Pancreas (tissue), 10 donors: ENCODE measurements at regions not wholly inside any gene's neighbourhood (a gene's known extent, or its start where the extent isn't known, plus 50 kb on each side); places are given as distances from the start of the nearest gene placed in this dataset.

Experiments used
- ATAC-seq, 4 donors: fragments of 200-7000 bp; cut with Tn5 transposase; one replicate each; pipeline versions ENCODE4 v1.8.0 to v1.9.1; 2020; ENCODE audit warnings: mild to moderate bottlenecking in 4 of 4, moderate library complexity in 4 of 4
- DNase-seq, 6 donors: peaks; one replicate each; pipeline ENCODE4 v3.0.0-alpha.2; 2020
- FAIRE-seq: peaks from 2 replicates; lab custom pipeline; 2012; peaks lifted over from hg19 to GRCh38; lab: Jason Lieb, UNC
- H3K27ac ChIP-seq, 4 donors: fragments of 200-600 bp; sonication (generic); 1 replicate in 3 of 4; 2 replicates in 1 of 4; pipeline versions ENCODE4 v1.5.0 to v1.8.0; 2020
- H3K27me3 ChIP-seq, 4 donors: fragments of 200-600 bp; one replicate each; pipeline ENCODE4 v1.8.0; 2021
- H3K36me3 ChIP-seq, 3 donors: fragments of 200-600 bp; sonication (generic) in 1 of 3; one replicate each; pipeline versions ENCODE4 v1.5.0 to v1.8.0; 2020 to 2021
- H3K4me1 ChIP-seq, 3 donors: fragments of 200-600 bp; one replicate each; pipeline ENCODE4 v1.8.0; 2021
- H3K4me3 ChIP-seq, 4 donors: fragments of 200-600 bp; sonication (generic) in 2 of 4; one replicate each; pipeline versions ENCODE4 v1.5.0 to v1.8.0; 2020 to 2021
- H3K9me3 ChIP-seq, 4 donors: fragments of 200-600 bp; one replicate each; pipeline ENCODE4 v1.8.0; 2021
- WGBS, 2 donors: extraction: QIAGEN DNeasy Blood & Tissue Kit; methylation state at CpG; one replicate each; pipeline ENCODE4 v1.1.7; 2013; 5-methylcytosine and 5-hydroxymethylcytosine counted together
- intact Hi-C, 3 donors: fragments of 100-400 bp; cut with DNase I; formaldehyde crosslinking; loops; one replicate each; pipeline versions ENCODE4 v1.11.1 to v1.14.2; 2022
- TF ChIP-seq, protein P1 (sequence below), 4 donors: fragments of 200-600 bp; sonication (generic) in 3 of 4; IDR thresholded peaks; one replicate each; pipeline versions ENCODE4 v1.5.0 to v1.8.0; 2021; ENCODE audit warnings: antibody characterized with exemption in 4 of 4
- donor health status: healthy with polysubstance abuse.
- donor health status: DM: no; HTN: no; CAD: no; lungs with moderate emphysema.
- donor health status: DM: no; HTN: no; CAD: no.
- donor health status: control.
- donor health status: control.
- donor health status: Bipolar disorder and iron deficiency.
- donor health status: DM: yes; HTN: yes; CAD: no.
- donor health status: DM: no; HTN: no; CAD: no.
- donor health status: DM: no; HTN: no; CAD: no.
- donor health status: DM: yes; HTN: yes; CAD: no.

- H3K9me3 ChIP-seq: no peaks in the 10 kb centered on the region
- H3K4me3 ChIP-seq: no peak overlapping the region
- H3K27ac ChIP-seq: no peak overlapping the region
- TF ChIP-seq, protein P1, sequence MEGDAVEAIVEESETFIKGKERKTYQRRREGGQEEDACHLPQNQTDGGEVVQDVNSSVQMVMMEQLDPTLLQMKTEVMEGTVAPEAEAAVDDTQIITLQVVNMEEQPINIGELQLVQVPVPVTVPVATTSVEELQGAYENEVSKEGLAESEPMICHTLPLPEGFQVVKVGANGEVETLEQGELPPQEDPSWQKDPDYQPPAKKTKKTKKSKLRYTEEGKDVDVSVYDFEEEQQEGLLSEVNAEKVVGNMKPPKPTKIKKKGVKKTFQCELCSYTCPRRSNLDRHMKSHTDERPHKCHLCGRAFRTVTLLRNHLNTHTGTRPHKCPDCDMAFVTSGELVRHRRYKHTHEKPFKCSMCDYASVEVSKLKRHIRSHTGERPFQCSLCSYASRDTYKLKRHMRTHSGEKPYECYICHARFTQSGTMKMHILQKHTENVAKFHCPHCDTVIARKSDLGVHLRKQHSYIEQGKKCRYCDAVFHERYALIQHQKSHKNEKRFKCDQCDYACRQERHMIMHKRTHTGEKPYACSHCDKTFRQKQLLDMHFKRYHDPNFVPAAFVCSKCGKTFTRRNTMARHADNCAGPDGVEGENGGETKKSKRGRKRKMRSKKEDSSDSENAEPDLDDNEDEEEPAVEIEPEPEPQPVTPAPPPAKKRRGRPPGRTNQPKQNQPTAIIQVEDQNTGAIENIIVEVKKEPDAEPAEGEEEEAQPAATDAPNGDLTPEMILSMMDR (IDR thresholded peaks at IDR 0.05): no peak
- no peaks in the 10 kb centered on the region for H3K36me3 ChIP-seq
- no peak for FAIRE-seq
- 72 to 73% methylated on average over 1 of the region's 1 CpG for WGBS, 2 donors
- H3K27me3 ChIP-seq: no peaks in the 10 kb centered on the region
- no peak for ATAC-seq
- intact Hi-C loops: no loop called here
- no peak for DNase-seq
- H3K4me1 ChIP-seq: no peaks in the 10 kb centered on the region
These were observed 518.8 kb upstream of the MEX3C start for GRCh38 chr18:51716277-51716676.

DNA sequence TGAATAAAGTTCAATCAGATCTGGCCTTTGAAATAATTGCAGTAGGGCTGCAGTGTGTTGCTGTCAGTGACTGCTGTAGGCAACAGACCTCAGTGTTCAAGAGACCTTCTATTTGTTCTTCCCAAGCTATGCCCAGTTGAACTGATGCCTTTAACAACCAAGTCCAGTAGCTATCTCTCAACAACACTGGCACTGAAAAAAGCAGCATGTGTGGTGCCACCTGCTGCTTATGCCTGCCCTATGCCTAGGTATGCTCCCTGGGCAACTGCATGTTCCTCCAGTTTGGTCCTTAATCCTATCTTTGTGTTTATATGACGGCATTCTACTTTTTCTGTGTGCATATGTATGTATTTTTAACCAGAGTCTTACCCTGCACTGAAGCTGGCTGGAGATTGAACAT, 523.9 kb upstream of the MEX3C start:
- no peak for ATAC-seq
- no peak for FAIRE-seq
- no peak overlapping the region for H3K4me3 ChIP-seq
- intact Hi-C loops: no loop called here
- WGBS, 2 donors: 61 to 65% methylated on average over 1 of the region's 1 CpG
- TF ChIP-seq, protein P1 (IDR thresholded peaks at IDR 0.05): no peak
- no peaks in the 10 kb centered on the region for H3K9me3 ChIP-seq
- no peak for DNase-seq
- H3K27ac ChIP-seq: no peak overlapping the region
- no peaks in the 10 kb centered on the region for H3K27me3 ChIP-seq
- H3K4me1 ChIP-seq: no peaks in the 10 kb centered on the region
- H3K36me3 ChIP-seq: no peaks in the 10 kb centered on the region

GRCh38 chr18:51721996-51722395, 524.5 kb upstream of the MEX3C start:
- Histone ChIP-seq H3K36me3 (no peaks in the 10 kb centered on the region), H3K4me3 (no peak overlapping the region), H3K4me1 (no peaks in the 10 kb centered on the region), H3K27me3 (no peaks in the 10 kb centered on the region), H3K9me3 (no peaks in the 10 kb centered on the region), H3K27ac (no peak overlapping the region)
- ATAC-seq: no peak
- 59 to 61% methylated on average over 2 of the region's 2 CpGs for WGBS, 2 donors
- FAIRE-seq: no peak
- TF ChIP-seq, protein P1 (IDR thresholded peaks at IDR 0.05): no peak
- intact Hi-C loops: no loop called here
- DNase-seq: no peak

DNA sequence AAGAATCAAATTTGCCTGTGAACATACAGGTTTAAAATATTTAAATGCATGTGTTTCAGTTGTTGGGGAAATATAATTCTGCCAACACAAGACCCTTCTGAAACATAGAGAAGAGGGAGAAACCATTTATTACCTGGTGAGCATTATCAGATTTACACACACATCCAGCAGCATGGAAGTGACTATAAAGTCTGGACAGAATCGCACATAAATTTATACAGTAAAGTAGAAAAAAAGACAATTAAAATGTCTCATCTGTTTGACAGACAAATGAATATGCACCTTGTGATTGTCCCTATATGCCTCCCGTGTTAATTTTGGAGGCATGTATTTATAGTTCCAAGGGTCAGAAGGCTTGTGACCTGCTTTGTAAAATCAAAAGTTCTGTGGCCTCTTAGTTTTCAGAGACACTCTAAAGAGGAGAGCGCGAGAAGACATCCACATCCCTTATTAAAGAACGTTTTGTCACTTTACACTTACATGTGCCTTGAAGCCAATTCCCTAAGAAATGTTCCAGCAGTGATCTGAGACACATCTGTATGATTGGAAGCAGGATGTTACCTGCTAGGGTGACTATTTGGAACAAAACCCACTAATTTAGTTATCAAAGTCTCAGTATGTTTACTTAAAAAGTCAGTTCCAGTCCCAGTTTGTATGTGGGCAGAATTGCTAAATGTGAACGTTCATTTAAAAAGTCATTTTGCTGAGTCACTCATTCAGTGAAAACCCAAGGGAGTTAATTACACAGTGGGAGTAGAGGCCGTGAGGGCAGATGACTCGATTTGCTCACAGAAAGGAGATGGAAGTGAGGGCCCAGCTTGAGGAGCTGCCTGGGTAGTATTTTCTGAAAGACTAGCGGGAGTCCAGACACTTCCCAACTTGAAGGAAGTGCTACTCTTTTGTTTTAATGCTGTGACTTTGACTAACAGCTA, 527.6 kb upstream of the MEX3C start:
- Histone ChIP-seq H3K36me3 (no peaks in the 10 kb centered on the region), H3K27me3 (no peaks in the 10 kb centered on the region), H3K9me3 (no peaks in the 10 kb centered on the region), H3K4me3 (no peak overlapping the region), H3K27ac (no peak overlapping the region), H3K4me1 (no peaks in the 10 kb centered on the region)
- ATAC-seq (no peak), FAIRE-seq (no peak), DNase-seq (no peak)
- intact Hi-C loops: no loop called here
- WGBS, 2 donors: 52 to 58% methylated on average over 9 of the region's 9 CpGs
- TF ChIP-seq, protein P1 (IDR thresholded peaks at IDR 0.05): no peak

GRCh38 chr18:51726614-51727013, 529.1 kb upstream of the MEX3C start:
- no peaks in the 10 kb centered on the region for H3K9me3 ChIP-seq
- no peaks in the 10 kb centered on the region for H3K27me3 ChIP-seq
- no peaks in the 10 kb centered on the region for H3K4me1 ChIP-seq
- no peak for FAIRE-seq
- intact Hi-C loops: no loop called here
- no peak for ATAC-seq
- TF ChIP-seq, protein P1 (IDR thresholded peaks at IDR 0.05): no peak
- H3K4me3 ChIP-seq: no peak overlapping the region
- no peak for DNase-seq
- H3K27ac ChIP-seq: no peak overlapping the region
- WGBS, 2 donors: 77 to 80% methylated on average over 2 of the region's 2 CpGs
- no peaks in the 10 kb centered on the region for H3K36me3 ChIP-seq
